IgD-negative memory B cell (primary cell): ENCODE measurements at regions not wholly inside any gene's neighbourhood (a gene's known extent, or its start where the extent isn't known, plus 50 kb on each side); places are given as distances from the start of the nearest gene placed in this dataset.

ENCODE experiments used
- H3K27ac Mint-ChIP-seq, 3 donors: one replicate each; pipeline ENCODE4 v1.8.0; 2020 to 2022; ENCODE audit warnings: mild to moderate bottlenecking in 3 of 3, mixed read lengths in 3 of 3, moderate library complexity in 1 of 3
- H3K27me3 Mint-ChIP-seq: one replicate; pipeline ENCODE4 v1.8.0; 2021; ENCODE audit warnings: mixed read lengths
- H3K36me3 Mint-ChIP-seq: one replicate; pipeline ENCODE4 v1.8.0; 2020; ENCODE audit warnings: mild to moderate bottlenecking, mixed read lengths
- H3K4me1 Mint-ChIP-seq, 3 donors: one replicate each; pipeline ENCODE4 v1.8.0; 2020 to 2022; ENCODE audit warnings: mixed read lengths in 3 of 3, mild to moderate bottlenecking in 1 of 3
- H3K4me3 Mint-ChIP-seq, 4 donors: one replicate each; pipeline ENCODE4 v1.8.0; 2020 to 2022; ENCODE audit warnings: mild to moderate bottlenecking in 4 of 4, mixed read lengths in 4 of 4, moderate library complexity in 3 of 4
- H3K9me3 Mint-ChIP-seq, 3 donors: one replicate each; pipeline ENCODE4 v1.8.0; 2020 to 2021; ENCODE audit warnings: mixed read lengths in 3 of 3, mild to moderate bottlenecking in 1 of 3

- Mint-ChIP-seq H3K4me3 (no peak overlapping the region), H3K27ac (no peak overlapping the region)
Observed at GRCh38 chr6:6405997-6406714, 85.7 kb upstream of the F13A1 start.

DNA sequence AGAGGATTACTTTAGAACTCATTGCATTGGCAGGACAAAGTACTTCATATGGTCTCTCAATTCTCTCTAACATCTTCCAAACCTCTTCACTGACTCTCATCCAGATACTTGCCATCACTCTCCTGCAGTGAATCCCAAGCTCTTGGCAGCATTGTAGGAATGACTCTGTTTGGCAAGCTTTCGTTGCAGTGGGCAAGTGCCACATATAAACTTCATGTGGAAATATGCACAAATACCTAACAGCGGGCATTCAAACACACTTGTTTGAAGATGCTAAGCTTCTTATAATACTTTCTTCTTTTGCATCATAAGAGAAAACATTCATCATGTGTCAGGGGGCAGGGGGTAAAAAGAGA lies 86.2 kb upstream of the F13A1 start:
- Mint-ChIP-seq H3K27me3 (peaks cover 23% of the 10 kb centered on the region), H3K4me1 (peaks cover 0 to 3% (median 2%) of the 10 kb centered on the region in 3 donors), H3K4me3 (no peak overlapping the region), H3K36me3 (no peaks in the 10 kb centered on the region), H3K9me3 (no peaks in the 10 kb centered on the region), H3K27ac (no peak overlapping the region)

More at GRCh38 chr6:6405997-6406714, 85.7 kb upstream of the F13A1 start:
- peaks cover 0 to 2% (median 0%) of the 10 kb centered on the region in 3 donors for H3K9me3 Mint-ChIP-seq
- H3K4me1 Mint-ChIP-seq: peaks cover 0 to 3% (median 2%) of the 10 kb centered on the region in 3 donors
- H3K36me3 Mint-ChIP-seq: no peaks in the 10 kb centered on the region
- H3K27me3 Mint-ChIP-seq: peaks cover 26% of the 10 kb centered on the region

GRCh38 chr6:6407071-6407741 lies 86.7 kb upstream of the F13A1 start:
- no peak overlapping the region for H3K4me3 Mint-ChIP-seq
- H3K9me3 Mint-ChIP-seq: no peaks in the 10 kb centered on the region
- peaks cover 0 to 3% (median 2%) of the 10 kb centered on the region in 3 donors for H3K4me1 Mint-ChIP-seq
- H3K27ac Mint-ChIP-seq: no peak overlapping the region
- H3K36me3 Mint-ChIP-seq: no peaks in the 10 kb centered on the region
- peaks cover 18% of the 10 kb centered on the region for H3K27me3 Mint-ChIP-seq

GRCh38 chr6:6409397-6410030 lies 89.1 kb upstream of the F13A1 start:
- peak overlapping the region in 1 of 4 donors; percentile 18 for H3K4me3 Mint-ChIP-seq
- peaks cover 8% of the 10 kb centered on the region for H3K27me3 Mint-ChIP-seq
- peaks cover 0 to 3% (median 2%) of the 10 kb centered on the region in 3 donors for H3K4me1 Mint-ChIP-seq
- peaks cover 4% of the 10 kb centered on the region for H3K36me3 Mint-ChIP-seq
- peak overlapping the region in 1 of 3 donors; percentile 21 for H3K27ac Mint-ChIP-seq
- no peaks in the 10 kb centered on the region for H3K9me3 Mint-ChIP-seq

DNA sequence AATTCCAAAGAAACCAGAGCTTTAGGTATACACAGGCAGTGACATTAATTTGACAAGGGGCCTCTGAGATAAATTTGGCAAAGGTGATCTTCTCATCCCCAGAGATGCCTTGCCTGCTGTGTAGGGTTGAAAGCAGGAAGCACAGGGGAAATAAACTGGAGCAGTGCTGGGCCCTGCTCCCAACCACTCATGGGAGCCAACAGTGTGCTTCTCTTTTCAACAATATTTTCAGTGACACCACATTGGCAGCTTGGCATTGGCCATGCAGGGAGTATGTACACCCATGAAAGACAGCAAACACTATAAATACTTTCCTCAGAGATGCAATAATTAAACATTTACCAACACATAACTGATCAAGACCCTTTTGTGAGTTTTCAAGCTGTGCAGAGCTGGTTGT lies 90.7 kb upstream of the F13A1 start:
- Mint-ChIP-seq H3K36me3 (peaks cover 4% of the 10 kb centered on the region), H3K4me1 (peaks cover 0 to 2% (median 1%) of the 10 kb centered on the region in 3 donors), H3K9me3 (no peaks in the 10 kb centered on the region), H3K4me3 (peak overlapping the region in 1 of 4 donors; percentile 11), H3K27me3 (peaks cover 19% of the 10 kb centered on the region), H3K27ac (no peak overlapping the region)

DNA sequence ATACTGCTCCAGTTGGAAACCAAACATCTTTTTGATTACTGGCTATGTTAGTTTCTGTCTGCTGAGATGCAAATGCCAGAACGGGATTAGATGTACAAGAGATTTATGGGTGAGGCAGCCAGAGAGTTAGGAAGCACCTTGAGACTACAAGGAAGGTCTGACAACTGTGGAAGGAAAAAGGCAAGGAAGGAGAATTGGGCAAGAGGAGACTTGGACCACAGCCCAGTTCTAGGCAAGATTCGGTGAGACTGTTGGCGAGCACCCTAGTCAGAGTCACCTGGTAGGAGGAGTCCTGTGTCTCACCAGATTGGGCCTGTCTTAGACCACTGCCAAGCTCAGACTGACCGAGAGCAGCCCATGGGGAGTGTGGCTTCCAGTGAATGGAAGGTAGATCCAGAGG lies 91.8 kb upstream of the F13A1 start:
- H3K4me1 Mint-ChIP-seq: peaks cover 0 to 2% (median 0%) of the 10 kb centered on the region in 3 donors
- peaks cover 19% of the 10 kb centered on the region for H3K27me3 Mint-ChIP-seq
- H3K27ac Mint-ChIP-seq: no peak overlapping the region
- H3K36me3 Mint-ChIP-seq: peaks cover 4% of the 10 kb centered on the region
- H3K9me3 Mint-ChIP-seq: no peaks in the 10 kb centered on the region
- no peak overlapping the region for H3K4me3 Mint-ChIP-seq

DNA sequence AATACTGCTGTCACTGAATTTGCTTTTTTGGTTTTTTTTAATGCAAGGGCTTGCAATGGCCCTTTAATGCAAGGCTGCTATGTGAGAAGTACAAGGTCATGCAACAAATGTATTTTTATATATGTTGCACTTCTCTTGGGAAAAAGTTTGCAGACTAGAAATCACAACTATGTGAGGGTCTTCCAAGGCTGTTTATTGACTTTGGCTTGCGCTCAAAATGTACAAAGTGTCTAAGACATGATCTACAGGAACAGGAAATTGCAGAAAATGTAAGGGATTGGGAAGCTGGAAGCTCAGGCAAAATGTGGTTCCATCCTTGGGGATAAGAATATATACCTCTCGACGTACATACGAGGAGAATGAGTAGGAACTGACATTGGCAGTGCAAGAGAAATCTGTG lies 92.2 kb upstream of the F13A1 start:
- Mint-ChIP-seq H3K4me3 (no peak overlapping the region), H3K27ac (no peak overlapping the region), H3K9me3 (no peaks in the 10 kb centered on the region), H3K4me1 (peaks cover 0 to 2% (median 0%) of the 10 kb centered on the region in 3 donors), H3K27me3 (peaks cover 19% of the 10 kb centered on the region), H3K36me3 (peaks cover 4% of the 10 kb centered on the region)

DNA sequence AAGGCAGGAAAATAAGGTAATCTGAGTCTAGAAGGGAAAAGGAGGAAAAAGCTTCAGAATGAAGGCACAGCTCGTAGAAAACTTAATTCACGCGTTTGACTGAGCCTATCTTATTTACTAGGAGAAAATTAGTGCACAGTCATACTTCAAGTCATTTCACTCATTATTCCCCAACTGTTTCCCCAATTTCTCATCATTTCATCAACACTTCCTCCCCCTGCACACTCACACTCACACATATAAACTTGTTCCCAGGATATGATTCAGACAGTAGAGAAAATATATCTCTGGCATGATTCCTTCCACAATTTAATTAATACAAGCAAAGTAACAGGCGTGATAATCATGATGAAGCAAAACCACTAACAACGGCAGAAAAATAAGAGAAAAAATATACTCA lies 94.5 kb upstream of the F13A1 start:
- H3K36me3 Mint-ChIP-seq: peaks cover 4% of the 10 kb centered on the region
- H3K4me1 Mint-ChIP-seq: no peaks in the 10 kb centered on the region
- no peak overlapping the region for H3K27ac Mint-ChIP-seq
- no peaks in the 10 kb centered on the region for H3K9me3 Mint-ChIP-seq
- peaks cover 12% of the 10 kb centered on the region for H3K27me3 Mint-ChIP-seq
- no peak overlapping the region for H3K4me3 Mint-ChIP-seq

GRCh38 chr6:6417475-6417874 lies 97.0 kb upstream of the F13A1 start:
- peaks cover 11% of the 10 kb centered on the region for H3K27me3 Mint-ChIP-seq
- peaks cover 5% of the 10 kb centered on the region for H3K36me3 Mint-ChIP-seq
- H3K9me3 Mint-ChIP-seq: no peaks in the 10 kb centered on the region
- H3K4me1 Mint-ChIP-seq: no peaks in the 10 kb centered on the region
- peak overlapping the region in 1 of 3 donors; percentile 43 for H3K27ac Mint-ChIP-seq
- no peak overlapping the region for H3K4me3 Mint-ChIP-seq

- Mint-ChIP-seq H3K9me3 (peaks cover 2 to 4% (median 3%) of the 10 kb centered on the region in 3 donors), H3K27ac (no peak overlapping the region), H3K4me3 (no peak overlapping the region), H3K27me3 (peaks cover 11% of the 10 kb centered on the region), H3K4me1 (no peaks in the 10 kb centered on the region), H3K36me3 (peaks cover 2% of the 10 kb centered on the region)
Observed at GRCh38 chr6:6418421-6418820, 98.0 kb upstream of the F13A1 start.

DNA sequence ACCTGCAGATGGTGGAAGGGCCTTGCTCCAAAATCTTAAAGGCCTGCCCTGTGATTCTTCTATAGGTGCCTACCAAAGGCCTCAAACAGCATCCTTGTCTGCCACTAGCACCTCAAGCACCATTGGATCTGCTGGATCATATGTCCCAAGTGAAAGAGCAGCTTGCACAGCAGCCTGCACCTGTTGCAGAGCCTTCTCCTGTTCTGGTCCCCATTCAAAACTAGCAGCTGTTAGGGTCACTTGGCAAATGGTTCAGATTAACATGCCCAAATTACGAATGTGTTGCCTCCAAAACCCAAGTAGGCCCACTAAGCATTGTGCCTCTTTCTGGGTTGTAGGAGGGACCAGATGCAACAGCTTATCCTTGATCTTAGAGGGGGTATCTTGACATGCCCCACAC lies 99.6 kb upstream of the F13A1 start:
- H3K4me1 Mint-ChIP-seq: peaks cover 0 to 3% (median 0%) of the 10 kb centered on the region in 3 donors
- H3K4me3 Mint-ChIP-seq: peak overlapping the region in 1 of 4 donors; percentile 65
- peaks cover 12% of the 10 kb centered on the region for H3K27me3 Mint-ChIP-seq
- peaks cover 8 to 15% (median 12%) of the 10 kb centered on the region in 3 donors for H3K9me3 Mint-ChIP-seq
- peaks cover 7% of the 10 kb centered on the region for H3K36me3 Mint-ChIP-seq
- no peak overlapping the region for H3K27ac Mint-ChIP-seq

DNA sequence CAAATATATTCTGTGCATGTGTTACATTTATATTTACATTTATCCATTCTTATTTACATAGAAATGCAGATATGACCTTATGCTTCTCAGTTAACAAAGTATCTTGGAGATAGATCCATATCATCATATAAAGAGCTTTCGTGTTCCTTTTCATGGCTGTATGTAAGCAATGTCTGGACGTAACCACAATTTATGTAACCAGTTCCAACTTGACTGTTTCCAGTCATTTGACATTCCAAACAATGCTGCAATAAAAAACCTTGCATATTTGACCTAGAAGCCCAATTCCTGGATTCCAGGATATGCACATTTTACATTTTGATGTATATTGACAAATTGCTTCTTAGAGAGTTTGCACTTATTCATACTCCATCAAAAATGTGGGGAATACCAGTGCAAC lies 113.7 kb upstream of the F13A1 start:
- H3K4me3 Mint-ChIP-seq: no peak overlapping the region
- H3K36me3 Mint-ChIP-seq: peaks cover 6% of the 10 kb centered on the region
- no peak overlapping the region for H3K27ac Mint-ChIP-seq
- H3K9me3 Mint-ChIP-seq: peaks cover 0 to 7% (median 5%) of the 10 kb centered on the region in 3 donors
- no peaks in the 10 kb centered on the region for H3K27me3 Mint-ChIP-seq
- H3K4me1 Mint-ChIP-seq: no peaks in the 10 kb centered on the region

GRCh38 chr6:6434723-6435122 lies 114.3 kb upstream of the F13A1 start:
- Mint-ChIP-seq H3K4me3 (no peak overlapping the region), H3K27ac (no peak overlapping the region), H3K36me3 (peaks cover 6% of the 10 kb centered on the region), H3K9me3 (peaks cover 0 to 7% (median 5%) of the 10 kb centered on the region in 3 donors), H3K4me1 (no peaks in the 10 kb centered on the region), H3K27me3 (no peaks in the 10 kb centered on the region)

GRCh38 chr6:6436366-6436765 lies 115.9 kb upstream of the F13A1 start:
- Mint-ChIP-seq H3K27me3 (no peaks in the 10 kb centered on the region), H3K4me3 (no peak overlapping the region), H3K36me3 (peaks cover 9% of the 10 kb centered on the region), H3K4me1 (no peaks in the 10 kb centered on the region), H3K9me3 (peaks cover 0 to 7% (median 5%) of the 10 kb centered on the region in 3 donors), H3K27ac (no peak overlapping the region)

DNA sequence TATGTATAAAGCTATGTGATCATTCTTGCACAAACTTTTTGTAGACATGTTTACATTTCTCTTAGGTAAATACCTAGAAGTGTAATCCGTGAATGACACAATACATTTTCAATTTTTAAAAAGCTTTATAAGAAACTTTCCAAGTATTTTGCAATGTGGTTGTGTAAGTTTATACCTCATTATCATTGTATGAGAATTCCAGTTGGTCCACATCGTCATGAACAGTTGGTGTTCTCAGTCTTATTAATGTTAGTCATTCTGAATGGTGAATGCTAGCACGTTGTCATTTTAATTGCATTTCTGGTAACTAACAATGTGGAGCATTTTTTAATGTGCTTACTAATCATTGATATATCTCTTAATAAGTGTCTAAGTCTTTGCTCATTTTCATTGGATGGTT lies 116.5 kb upstream of the F13A1 start:
- H3K27ac Mint-ChIP-seq: no peak overlapping the region
- H3K27me3 Mint-ChIP-seq: no peaks in the 10 kb centered on the region
- H3K4me1 Mint-ChIP-seq: no peaks in the 10 kb centered on the region
- H3K4me3 Mint-ChIP-seq: no peak overlapping the region
- peaks cover 0 to 7% (median 5%) of the 10 kb centered on the region in 3 donors for H3K9me3 Mint-ChIP-seq
- H3K36me3 Mint-ChIP-seq: peaks cover 9% of the 10 kb centered on the region
